Dendritic cell treated with granulocyte-macrophage colony-stimulating factor and Interleukin-4, amounts not matched to agents 40 ng/mL and 50 ng/mL, for 4 days (primary cell): ENCODE measurements at regions not wholly inside any gene's neighbourhood (a gene's known extent, or its start where the extent isn't known, plus 50 kb on each side); places are given as distances from the start of the nearest gene placed in this dataset.
"Not testable (repeated sequence)": the region's sequence is repeated elsewhere in the genome, so short reads cannot be mapped to it uniquely, and the experiment has no call there.

Source experiments
- H3K27ac Mint-ChIP-seq: one replicate; pipeline ENCODE4 v1.8.0; 2022; ENCODE audit warnings: mild to moderate bottlenecking, mixed read lengths
- H3K27me3 Mint-ChIP-seq: one replicate; pipeline ENCODE4 v1.8.0; 2022; ENCODE audit warnings: mild to moderate bottlenecking, mixed read lengths
- H3K36me3 Mint-ChIP-seq: one replicate; pipeline ENCODE4 v1.8.0; 2022; ENCODE audit warnings: low read depth, mixed read lengths
- H3K4me1 Mint-ChIP-seq: one replicate; pipeline ENCODE4 v1.8.0; 2022; ENCODE audit warnings: low read depth, mixed read lengths
- H3K4me3 Mint-ChIP-seq: one replicate; pipeline ENCODE4 v1.8.0; 2022; ENCODE audit warnings: mild to moderate bottlenecking, moderate library complexity, mixed read lengths
- H3K9me3 Mint-ChIP-seq: one replicate; pipeline ENCODE4 v1.8.0; 2022; ENCODE audit warnings: mixed read lengths
- intact Hi-C: fragments of 100-400 bp; cut with micrococcal nuclease; formaldehyde crosslinking; loops from one replicate; pipeline ENCODE4 v1.15.0; 2022

DNA sequence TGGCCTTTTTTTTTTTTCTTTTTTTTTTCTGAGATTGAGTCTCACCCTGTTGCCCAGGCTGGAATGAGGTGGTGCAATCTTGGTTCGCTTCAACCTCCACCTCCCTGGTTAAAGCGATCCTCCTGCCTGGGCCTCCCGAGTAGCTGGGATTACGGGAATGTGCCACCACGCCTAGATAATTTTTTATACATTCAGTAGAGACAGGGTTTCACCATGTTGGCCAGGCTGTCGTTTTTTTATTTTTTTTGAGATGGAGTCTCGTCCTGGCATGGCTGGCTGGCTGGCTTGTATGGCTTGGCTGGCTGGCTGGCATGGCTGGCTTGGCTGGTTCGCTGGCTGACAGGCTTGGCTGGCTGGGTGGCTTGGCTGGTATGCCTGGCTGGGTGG lies 2812.1 kb downstream of the RPIA start:
- H3K4me3 Mint-ChIP-seq, H3K27ac Mint-ChIP-seq, H3K9me3 Mint-ChIP-seq, intact Hi-C loops, H3K4me1 Mint-ChIP-seq, H3K36me3 Mint-ChIP-seq, H3K27me3 Mint-ChIP-seq: not testable (repeated sequence)

DNA sequence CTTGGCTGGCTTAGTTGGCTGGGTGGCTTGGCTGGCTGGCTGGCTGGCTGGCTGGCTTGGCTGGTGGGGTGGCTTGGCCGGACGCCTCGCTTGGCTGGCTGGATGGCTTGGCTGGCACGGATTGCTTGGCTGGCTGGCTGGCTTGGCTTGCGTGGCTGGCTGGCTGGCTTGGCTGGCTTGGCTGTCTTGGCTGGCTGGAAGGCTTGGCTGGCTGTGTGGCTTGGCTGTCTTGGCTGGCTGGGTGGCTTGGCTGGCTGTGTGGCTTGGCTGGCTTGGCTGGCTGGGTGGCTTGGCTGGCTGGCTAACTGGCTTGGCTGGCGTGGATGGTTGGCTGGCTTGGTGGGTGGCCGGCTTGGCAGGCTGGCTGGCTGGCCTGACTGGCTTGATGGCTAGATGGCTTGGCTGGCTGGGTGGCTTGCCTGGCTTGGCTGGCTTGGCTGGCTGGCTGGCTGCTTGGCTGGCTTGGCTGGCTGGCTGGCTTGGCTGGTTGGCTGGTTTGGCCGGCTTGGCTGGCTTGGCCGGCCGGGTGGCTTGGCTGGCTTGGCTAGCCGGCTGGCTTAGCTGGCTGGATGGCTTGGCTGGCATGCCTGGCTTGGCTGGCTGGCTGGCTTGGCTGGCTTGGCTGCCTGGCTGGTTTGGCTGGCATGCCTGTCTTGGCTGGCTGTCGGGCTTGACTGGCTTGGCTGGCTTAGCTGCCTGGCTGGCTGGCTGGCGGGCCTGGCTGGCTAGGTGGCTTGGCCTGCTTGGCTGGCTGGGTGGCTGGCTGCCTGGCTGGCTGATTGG lies 2812.7 kb downstream of the RPIA start:
- not testable (repeated sequence) for H3K27me3 Mint-ChIP-seq

DNA sequence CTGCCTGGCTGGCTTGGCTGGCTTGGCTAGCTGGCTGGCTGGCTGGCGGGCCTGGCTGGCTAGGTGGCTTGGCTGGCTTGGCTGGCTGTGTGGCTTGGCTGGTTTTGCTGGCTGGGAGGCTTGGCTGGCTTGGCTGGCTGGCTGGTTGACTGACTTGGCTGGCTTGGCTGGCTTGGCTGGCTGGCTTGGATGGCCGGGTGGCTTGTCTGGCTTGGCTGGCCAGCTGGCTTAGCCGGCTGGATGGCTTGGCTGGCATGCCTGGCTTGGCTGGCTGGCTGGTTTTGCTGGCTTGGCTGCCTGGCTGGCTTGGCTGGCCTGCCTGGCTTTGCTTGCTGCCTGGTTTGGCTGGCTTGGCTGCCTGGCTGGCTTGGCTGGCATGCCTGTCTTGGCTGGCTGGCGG lies 2817.3 kb downstream of the RPIA start:
- H3K36me3 Mint-ChIP-seq, H3K4me3 Mint-ChIP-seq, intact Hi-C loops, H3K27ac Mint-ChIP-seq, H3K9me3 Mint-ChIP-seq, H3K4me1 Mint-ChIP-seq, H3K27me3 Mint-ChIP-seq: not testable (repeated sequence)

More for the DNA sequence above, 2812.7 kb downstream of the RPIA start:
- H3K4me3 Mint-ChIP-seq, H3K4me1 Mint-ChIP-seq, H3K27ac Mint-ChIP-seq, H3K9me3 Mint-ChIP-seq, intact Hi-C loops, H3K36me3 Mint-ChIP-seq: not testable (repeated sequence)

DNA sequence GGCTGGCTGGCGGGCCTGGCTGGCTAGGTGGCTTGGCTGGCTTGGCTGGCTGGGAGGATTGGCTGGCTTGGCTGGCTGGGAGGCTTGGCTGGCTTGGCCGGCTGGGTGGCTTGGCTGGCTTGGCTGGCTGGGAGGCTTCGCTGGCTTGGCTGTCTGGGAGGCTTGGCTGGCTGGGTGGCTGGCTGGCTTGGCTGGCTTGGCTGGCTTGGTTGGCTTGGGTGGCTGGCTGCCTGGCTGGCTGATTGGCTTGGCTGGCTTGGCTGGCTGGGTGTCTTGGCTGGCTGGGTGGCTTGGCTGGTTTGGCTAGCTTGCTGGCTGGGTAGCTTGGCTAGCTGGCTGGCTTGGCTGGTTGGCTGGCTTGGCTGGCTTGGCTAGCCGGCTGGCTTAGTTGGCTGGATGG lies 2817.8 kb downstream of the RPIA start:
- intact Hi-C loops, H3K36me3 Mint-ChIP-seq, H3K27ac Mint-ChIP-seq, H3K4me3 Mint-ChIP-seq, H3K4me1 Mint-ChIP-seq, H3K9me3 Mint-ChIP-seq, H3K27me3 Mint-ChIP-seq: not testable (repeated sequence)

DNA sequence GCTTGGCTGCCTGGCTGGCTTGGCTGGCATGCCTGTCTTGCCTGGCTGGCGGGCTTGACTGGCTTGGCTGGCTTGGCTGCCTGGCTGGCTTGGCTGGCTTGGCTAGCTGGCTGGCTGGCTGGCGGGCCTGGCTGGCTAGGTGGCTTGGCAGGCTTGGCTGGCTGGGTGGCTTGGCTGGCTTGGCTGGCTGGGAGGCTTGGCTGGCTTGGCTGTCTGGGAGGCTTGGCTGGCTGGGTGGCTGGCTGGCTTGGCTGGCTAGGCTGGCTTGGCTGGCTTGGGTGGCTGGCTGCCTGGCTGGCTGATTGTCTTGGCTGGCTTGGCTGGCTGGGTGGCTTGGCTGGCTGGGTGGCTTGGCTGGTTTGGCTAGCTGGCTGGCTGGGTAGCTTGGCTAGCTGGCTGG lies 2819.7 kb downstream of the RPIA start:
- H3K27ac Mint-ChIP-seq: not testable (repeated sequence)

DNA sequence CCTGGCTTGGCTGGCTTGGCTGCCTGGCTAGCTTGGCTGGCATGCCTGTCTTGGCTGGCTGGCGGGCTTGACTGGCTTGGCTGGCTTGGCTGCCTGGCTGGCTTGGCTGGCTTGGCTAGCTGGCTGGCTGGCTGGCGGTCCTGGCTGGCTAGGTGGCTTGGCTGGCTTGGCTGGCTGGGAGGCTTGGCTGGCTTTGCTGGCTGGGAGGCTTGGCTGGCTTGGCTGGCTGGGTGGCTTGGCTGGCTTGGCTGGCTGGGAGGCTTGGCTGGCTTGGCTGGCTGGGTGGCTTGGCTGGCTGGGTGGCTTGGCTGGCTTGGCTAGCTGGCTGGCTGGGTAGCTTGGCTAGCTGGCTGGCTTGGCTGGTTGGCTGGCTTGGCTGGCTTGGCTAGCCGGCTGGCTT lies 2824.5 kb downstream of the RPIA start:
- intact Hi-C loops, H3K27ac Mint-ChIP-seq, H3K9me3 Mint-ChIP-seq, H3K4me3 Mint-ChIP-seq, H3K36me3 Mint-ChIP-seq, H3K4me1 Mint-ChIP-seq, H3K27me3 Mint-ChIP-seq: not testable (repeated sequence)

More for the DNA sequence above, 2819.7 kb downstream of the RPIA start:
- intact Hi-C loops, H3K4me1 Mint-ChIP-seq, H3K27me3 Mint-ChIP-seq, H3K36me3 Mint-ChIP-seq, H3K4me3 Mint-ChIP-seq, H3K9me3 Mint-ChIP-seq: not testable (repeated sequence)

DNA sequence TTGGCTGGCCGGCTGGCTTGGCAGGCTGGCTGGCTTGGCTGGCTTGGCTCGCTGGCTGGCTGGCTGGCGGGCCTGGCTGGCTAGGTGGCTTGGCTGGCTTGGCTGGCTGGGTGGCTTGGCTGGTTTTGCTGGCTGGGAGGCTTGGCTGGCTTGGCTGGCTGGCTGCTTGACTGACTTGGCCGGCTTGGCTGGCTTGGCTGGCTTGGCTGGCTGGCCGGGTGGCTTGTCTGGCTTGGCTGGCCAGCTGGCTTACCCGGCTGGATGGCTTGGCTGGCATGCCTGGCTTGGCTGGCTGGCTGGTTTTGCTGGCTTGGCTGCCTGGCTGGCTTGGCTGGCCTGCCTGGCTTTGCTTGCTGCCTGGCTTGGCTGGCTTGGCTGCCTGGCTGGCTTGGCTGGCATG lies 2825.2 kb downstream of the RPIA start:
- H3K27ac Mint-ChIP-seq, H3K9me3 Mint-ChIP-seq, intact Hi-C loops: not testable (repeated sequence)

DNA sequence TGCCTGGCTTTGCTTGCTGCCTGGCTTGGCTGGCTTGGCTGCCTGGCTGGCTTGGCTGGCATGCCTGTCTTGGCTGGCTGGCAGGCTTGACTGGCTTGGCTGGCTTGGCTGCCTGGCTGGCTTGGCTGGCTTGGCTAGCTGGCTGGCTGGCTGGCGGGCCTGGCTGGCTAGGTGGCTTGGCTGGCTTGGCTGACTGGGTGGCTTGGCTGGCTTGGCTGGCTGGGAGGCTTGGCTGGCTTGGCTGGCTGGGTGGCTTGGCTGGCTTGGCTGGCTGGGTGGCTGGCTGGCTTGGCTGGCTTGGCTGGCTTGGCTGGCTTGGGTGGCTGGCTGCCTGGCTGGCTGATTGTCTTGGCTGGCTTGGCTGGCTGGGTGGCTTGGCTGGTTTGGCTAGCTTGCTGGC lies 2826.4 kb downstream of the RPIA start:
- H3K4me1 Mint-ChIP-seq, H3K9me3 Mint-ChIP-seq, H3K4me3 Mint-ChIP-seq, H3K27ac Mint-ChIP-seq, H3K36me3 Mint-ChIP-seq, H3K27me3 Mint-ChIP-seq, intact Hi-C loops: not testable (repeated sequence)

More for the DNA sequence above, 2825.2 kb downstream of the RPIA start:
- H3K36me3 Mint-ChIP-seq, H3K4me3 Mint-ChIP-seq, H3K27me3 Mint-ChIP-seq, H3K4me1 Mint-ChIP-seq: not testable (repeated sequence)

DNA sequence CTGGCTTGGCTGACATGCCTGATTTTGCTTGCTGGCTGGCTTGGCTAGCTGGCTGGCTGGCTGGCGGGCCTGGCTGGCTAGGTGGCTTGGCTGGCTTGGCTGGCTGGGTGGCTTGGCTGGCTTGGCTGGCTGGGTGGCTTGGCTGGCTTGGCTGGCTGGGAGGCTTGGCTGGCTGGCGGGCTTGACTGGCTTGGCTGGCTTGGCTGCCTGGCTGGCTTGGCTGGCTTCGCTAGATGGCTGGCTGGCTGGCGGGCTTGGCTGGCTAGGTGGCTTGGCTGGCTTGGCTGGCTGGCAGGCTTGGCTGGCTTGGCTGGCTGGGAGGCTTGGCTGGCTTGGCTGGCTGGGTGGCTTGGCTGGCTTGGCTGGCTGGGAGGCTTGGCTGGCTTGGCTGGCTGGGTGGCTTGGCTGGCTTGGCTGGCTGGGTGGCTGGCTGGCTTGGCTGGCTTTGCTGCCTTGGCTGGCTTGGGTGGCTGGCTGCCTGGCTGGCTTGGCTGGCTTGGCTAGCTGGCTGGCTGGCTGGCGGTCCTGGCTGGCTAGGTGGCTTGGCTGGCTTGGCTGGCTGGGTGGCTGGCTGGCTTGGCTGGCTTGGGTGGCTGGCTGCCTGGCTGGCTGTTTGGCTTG lies 2827.0 kb downstream of the RPIA start:
- H3K27me3 Mint-ChIP-seq, H3K4me3 Mint-ChIP-seq, H3K4me1 Mint-ChIP-seq, H3K27ac Mint-ChIP-seq, H3K36me3 Mint-ChIP-seq, H3K9me3 Mint-ChIP-seq, intact Hi-C loops: not testable (repeated sequence)

DNA sequence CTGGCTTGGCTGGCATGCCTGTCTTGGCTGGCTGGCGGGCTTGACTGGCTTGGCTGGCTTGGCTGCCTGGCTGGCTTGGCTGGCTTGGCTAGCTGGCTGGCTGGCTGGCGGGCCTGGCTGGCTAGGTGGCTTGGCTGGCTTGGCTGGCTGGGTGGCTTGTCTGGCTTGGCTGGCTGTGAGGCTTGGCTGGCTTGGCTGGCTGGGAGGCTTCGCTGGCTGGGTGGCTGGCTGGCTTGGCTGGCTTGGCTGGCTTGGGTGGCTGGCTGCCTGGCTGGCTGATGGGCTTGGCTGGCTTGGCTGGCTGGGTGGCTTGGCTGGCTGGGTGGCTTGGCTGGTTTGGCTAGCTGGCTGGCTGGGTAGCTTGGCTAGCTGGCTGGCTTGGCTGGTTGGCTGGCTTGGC lies 2827.9 kb downstream of the RPIA start:
- intact Hi-C loops, H3K4me1 Mint-ChIP-seq, H3K27ac Mint-ChIP-seq, H3K4me3 Mint-ChIP-seq, H3K9me3 Mint-ChIP-seq, H3K36me3 Mint-ChIP-seq, H3K27me3 Mint-ChIP-seq: not testable (repeated sequence)

DNA sequence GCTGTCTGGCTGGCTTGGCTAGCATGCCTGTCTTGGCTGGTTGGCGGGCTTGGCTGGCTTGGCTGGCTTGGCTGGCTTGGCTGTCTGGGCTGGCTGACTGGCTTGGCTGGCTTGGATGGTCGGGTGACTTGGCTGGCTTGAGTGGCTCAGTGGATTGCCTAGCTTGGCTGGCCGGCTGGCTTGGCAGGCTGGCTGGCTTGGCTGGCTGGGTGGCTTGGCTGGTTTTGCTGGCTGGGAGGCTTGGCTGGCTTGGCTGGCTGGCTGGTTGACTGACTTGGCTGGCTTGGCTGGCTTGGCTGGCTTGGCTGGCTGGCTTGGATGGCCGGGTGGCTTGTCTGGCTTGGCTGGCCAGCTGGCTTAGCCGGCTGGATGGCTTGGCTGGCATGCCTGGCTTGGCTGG lies 2828.4 kb downstream of the RPIA start:
- H3K36me3 Mint-ChIP-seq, H3K27ac Mint-ChIP-seq, H3K27me3 Mint-ChIP-seq, intact Hi-C loops, H3K4me3 Mint-ChIP-seq, H3K4me1 Mint-ChIP-seq, H3K9me3 Mint-ChIP-seq: not testable (repeated sequence)

DNA sequence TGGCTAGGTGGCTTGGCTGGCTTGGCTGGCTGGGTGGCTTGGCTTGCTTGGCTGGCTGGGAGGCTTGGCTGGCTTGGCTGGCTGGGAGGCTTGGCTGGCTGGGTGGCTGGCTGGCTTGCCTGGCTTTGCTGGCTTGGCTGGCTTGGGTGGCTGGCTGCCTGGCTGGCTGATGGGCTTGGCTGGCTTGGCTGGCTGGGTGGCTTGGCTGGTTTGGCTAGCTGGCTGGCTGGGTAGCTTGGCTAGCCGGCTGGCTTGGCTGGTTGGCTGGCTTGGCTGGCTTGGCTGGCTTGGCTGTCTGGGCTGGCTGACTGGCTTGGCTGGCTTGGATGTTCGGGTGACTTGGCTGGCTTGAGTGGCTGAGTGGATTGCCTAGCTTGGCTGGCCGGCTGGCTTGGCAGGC lies 2829.1 kb downstream of the RPIA start:
- H3K4me3 Mint-ChIP-seq, H3K27me3 Mint-ChIP-seq, H3K36me3 Mint-ChIP-seq, H3K27ac Mint-ChIP-seq, intact Hi-C loops, H3K4me1 Mint-ChIP-seq, H3K9me3 Mint-ChIP-seq: not testable (repeated sequence)

DNA sequence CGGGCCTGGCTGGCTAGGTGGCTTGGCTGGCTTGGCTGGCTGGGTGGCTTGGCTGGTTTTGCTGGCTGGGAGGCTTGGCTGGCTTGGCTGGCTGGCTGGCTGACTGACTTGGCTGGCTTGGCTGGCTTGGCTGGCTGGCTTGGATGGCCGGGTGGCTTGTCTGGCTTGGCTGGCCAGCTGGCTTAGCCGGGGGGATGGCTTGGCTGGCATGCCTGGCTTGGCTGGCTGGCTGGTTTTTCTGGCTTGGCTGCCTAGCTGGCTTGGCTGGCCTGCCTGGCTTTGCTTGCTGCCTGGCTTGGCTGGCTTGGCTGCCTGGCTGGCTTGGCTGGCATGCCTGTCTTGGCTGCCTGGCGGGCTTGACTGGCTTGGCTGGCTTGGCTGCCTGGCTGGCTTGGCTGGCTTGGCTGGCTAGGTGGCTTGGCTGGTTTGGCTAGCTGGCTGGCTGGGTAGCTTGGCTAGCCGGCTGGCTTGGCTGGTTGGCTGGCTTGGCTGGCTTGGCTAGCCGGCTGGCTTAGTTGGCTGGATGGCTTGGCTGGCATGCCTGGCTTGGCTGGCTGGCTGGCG lies 2829.6 kb downstream of the RPIA start:
- intact Hi-C loops, H3K27me3 Mint-ChIP-seq, H3K4me1 Mint-ChIP-seq: not testable (repeated sequence)

DNA sequence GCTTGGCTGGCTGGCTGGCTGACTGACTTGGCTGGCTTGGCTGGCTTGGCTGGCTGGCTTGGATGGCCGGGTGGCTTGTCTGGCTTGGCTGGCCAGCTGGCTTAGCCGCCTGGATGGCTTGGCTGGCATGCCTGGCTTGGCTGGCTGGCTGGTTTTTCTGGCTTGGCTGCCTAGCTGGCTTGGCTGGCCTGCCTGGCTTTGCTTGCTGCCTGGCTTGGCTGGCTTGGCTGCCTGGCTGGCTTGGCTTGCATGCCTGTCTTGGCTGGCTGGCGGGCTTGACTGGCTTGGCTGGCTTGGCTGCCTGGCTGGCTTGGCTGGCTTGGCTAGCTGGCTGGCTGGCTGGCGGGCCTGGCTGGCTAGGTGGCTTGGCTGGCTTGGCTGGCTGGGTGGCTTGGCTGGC lies 2830.5 kb downstream of the RPIA start:
- H3K4me1 Mint-ChIP-seq, intact Hi-C loops: not testable (repeated sequence)

More for the DNA sequence above, 2829.6 kb downstream of the RPIA start:
- H3K9me3 Mint-ChIP-seq, H3K27ac Mint-ChIP-seq, H3K36me3 Mint-ChIP-seq, H3K4me3 Mint-ChIP-seq: not testable (repeated sequence)

DNA sequence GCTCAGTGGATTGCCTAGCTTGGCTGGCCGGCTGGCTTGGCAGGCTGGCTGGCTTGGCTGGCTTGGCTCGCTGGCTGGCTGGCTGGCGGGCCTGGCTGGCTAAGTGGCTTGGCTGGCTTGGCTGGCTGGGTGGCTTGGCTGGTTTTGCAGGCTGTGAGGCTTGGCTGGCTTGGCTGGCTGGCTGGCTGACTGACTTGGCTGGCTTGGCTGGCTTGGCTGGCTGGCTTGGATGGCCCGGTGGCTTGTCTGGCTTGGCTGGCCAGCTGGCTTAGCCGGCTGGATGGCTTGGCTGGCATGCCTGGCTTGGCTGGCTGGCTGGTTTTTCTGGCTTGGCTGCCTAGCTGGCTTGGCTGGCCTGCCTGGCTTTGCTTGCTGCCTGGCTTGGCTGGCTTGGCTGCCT lies 2831.4 kb downstream of the RPIA start:
- H3K36me3 Mint-ChIP-seq, H3K27me3 Mint-ChIP-seq, H3K4me1 Mint-ChIP-seq, H3K9me3 Mint-ChIP-seq, intact Hi-C loops, H3K4me3 Mint-ChIP-seq, H3K27ac Mint-ChIP-seq: not testable (repeated sequence)

More for the DNA sequence above, 2830.5 kb downstream of the RPIA start:
- H3K27me3 Mint-ChIP-seq, H3K4me3 Mint-ChIP-seq, H3K27ac Mint-ChIP-seq, H3K9me3 Mint-ChIP-seq, H3K36me3 Mint-ChIP-seq: not testable (repeated sequence)
